HCT116 (cell line): ENCODE measurements at regions not wholly inside any gene's neighbourhood (a gene's known extent, or its start where the extent isn't known, plus 50 kb on each side); places are given as distances from the start of the nearest gene placed in this dataset.
A peak's percentile ranks its signal among the peaks of the same experiment; 100 is the strongest.

Experiments
- ATAC-seq: fragments of 200-7000 bp; cut with Tn5 transposase; 2 replicates; pipeline ENCODE4 v1.9.1; 2020; ENCODE audit warnings: mild to moderate bottlenecking, moderate library complexity
- BruUV-seq: library from RNA; stranded (reverse); fragments of 400-500 nt; replicated peaks from 2 replicates; lab custom pipeline; 2021; lab: Mats Ljungman, UMichigan
- CTCF ChIA-PET: fragments of 300-600 bp; sonication (Branson Sonifier 250); formaldehyde crosslinking; loops from one replicate; lab custom pipeline; 2021; ENCODE audit warnings: antibody characterized with exemption; lab: Charles Lee
- POLR2A ChIA-PET: fragments of 300-600, 350-600 bp; sonication (Branson Sonifier 250); formaldehyde crosslinking; loops from one replicate; lab custom pipeline; 2021; ENCODE audit warnings: antibody characterized with exemption; lab: Charles Lee
- RAD21 ChIA-PET, 2 experiments: fragments of 300-600 bp; sonication (Branson Sonifier 250); formaldehyde crosslinking; loops; one replicate each; lab custom pipeline; 2023; ENCODE audit warnings: low total read pairs in 2 of 2; ENCODE audit not compliant: uncharacterized antibody in 2 of 2, unreplicated experiment in 2 of 2, low non-redundant PET in 1 of 2; lab: Charles Lee
- DNase-seq: peaks from one replicate; pipeline ENCODE4 v3.0.0-alpha.2; 2010; ENCODE audit warnings: low read depth, low spot score
- H2AFZ ChIP-seq: fragments of 200-600 bp; shearing (Covaris generic), sonication (generic); 2 replicates; pipeline ENCODE4 v1.6.1; 2017; ENCODE audit warnings: low read depth, mixed run types, mixed read lengths, antibody characterized with exemption, low read length; ENCODE audit not compliant: poor library complexity, severe bottlenecking
- H3K27ac ChIP-seq: 2 replicates; pipeline ENCODE4 v1.5.1; 2012; ENCODE audit warnings: low read depth, low read length
- H3K27me3 ChIP-seq: fragments of 200-600 bp; sonication (generic); 2 replicates; pipeline ENCODE4 v1.6.1; 2016; ENCODE audit warnings: mixed run types, low read length, mixed read lengths; ENCODE audit not compliant: insufficient read depth
- H3K36me3 ChIP-seq, 2 experiments: fragments of 200-500 bp in 1 of 2; fragments of 200-600 bp in 1 of 2; sonication (Bioruptor generic) in 1 of 2; sonication (generic) in 1 of 2; 2 replicates each; pipeline versions ENCODE4 v1.5.1 to v1.6.1; 2014 to 2016; ENCODE audit warnings: low read length in 2 of 2, inconsistent platforms in 1 of 2, mixed read lengths in 1 of 2, mixed run types in 1 of 2; ENCODE audit not compliant: insufficient read depth in 2 of 2, control insufficient read depth in 1 of 2
- H3K4me1 ChIP-seq, 2 experiments: fragments of 200-600 bp in 1 of 2; sonication (generic) in 1 of 2; 2 replicates each; pipeline versions ENCODE4 v1.5.1 to v1.6.1; 2012 to 2017; ENCODE audit warnings: low read length in 2 of 2, inconsistent platforms in 1 of 2, mild to moderate bottlenecking in 1 of 2, mixed read lengths in 1 of 2, mixed run types in 1 of 2, moderate library complexity in 1 of 2; ENCODE audit not compliant: insufficient read depth in 2 of 2, control insufficient read depth in 1 of 2
- H3K4me2 ChIP-seq: fragments of 200-600 bp; sonication (generic); 2 replicates; pipeline ENCODE4 v1.6.1; 2017; ENCODE audit warnings: mixed run types, low read length, mixed read lengths
- H3K4me3 ChIP-seq, 2 experiments: fragments of 200-600 bp in 1 of 2; sonication (generic) in 1 of 2; replicated peaks in 1 of 2; 2 replicates each; pipeline ENCODE4 v1.5.1; 2011 to 2016; ENCODE audit warnings: low read length in 2 of 2, control low read depth in 1 of 2, low read depth in 1 of 2, mild to moderate bottlenecking in 1 of 2, mixed read lengths in 1 of 2, mixed run types in 1 of 2
- H3K79me2 ChIP-seq: fragments of 200-600 bp; sonication (generic); 2 replicates; pipeline ENCODE4 v1.6.1; 2017; ENCODE audit warnings: mild to moderate bottlenecking, mixed run types, low read length, moderate library complexity, mixed read lengths; ENCODE audit not compliant: insufficient read depth
- H3K9ac ChIP-seq: fragments of 200-600 bp; sonication (generic); 2 replicates; pipeline ENCODE4 v1.6.1; 2016; ENCODE audit warnings: low read length, mixed read lengths
- H3K9me2 ChIP-seq: fragments of 200-600 bp; sonication (generic), shearing (Covaris generic); 2 replicates; pipeline ENCODE4 v1.6.1; 2017; ENCODE audit warnings: mixed run types, mild to moderate bottlenecking, moderate library complexity; ENCODE audit not compliant: insufficient read depth
- H3K9me3 ChIP-seq, 2 experiments: fragments of 200-500 bp in 1 of 2; fragments of 200-600 bp in 1 of 2; sonication (Bioruptor generic) in 1 of 2; sonication (generic) in 1 of 2; 2 replicates each; pipeline ENCODE4 v1.6.1; 2014 to 2017; ENCODE audit warnings: low read length in 2 of 2, mixed read lengths in 2 of 2, inconsistent platforms in 1 of 2, low read depth in 1 of 2, mild to moderate bottlenecking in 1 of 2, mixed run types in 1 of 2, moderate library complexity in 1 of 2; ENCODE audit not compliant: control insufficient read depth in 1 of 2, insufficient read depth in 1 of 2
- H4K20me1 ChIP-seq: fragments of 200-600 bp; sonication (generic), shearing (Covaris generic); 2 replicates; pipeline ENCODE4 v1.6.1; 2017; ENCODE audit warnings: mixed run types, mild to moderate bottlenecking, moderate library complexity; ENCODE audit not compliant: insufficient read depth
- CBX3 ChIP-seq: IDR thresholded peaks from 2 replicates; pipeline ENCODE4 v1.6.1; 2012; ENCODE audit warnings: low read depth
- CEBPB ChIP-seq: IDR thresholded peaks from 2 replicates; pipeline ENCODE4 v1.6.1; 2012; ENCODE audit warnings: low read depth
- EGR1 ChIP-seq: IDR thresholded peaks from 2 replicates; pipeline ENCODE4 v1.6.1; 2012; ENCODE audit warnings: low read depth
- FOSL1 ChIP-seq: IDR thresholded peaks from 2 replicates; pipeline ENCODE4 v1.6.1; 2012; ENCODE audit warnings: low read depth
- JUND ChIP-seq: IDR thresholded peaks from 2 replicates; pipeline ENCODE4 v1.6.1; 2012
- POLR2A ChIP-seq: IDR thresholded peaks from 2 replicates; pipeline ENCODE4 v1.7.0; 2011; ENCODE audit warnings: borderline replicate concordance; ENCODE audit not compliant: insufficient read depth, insufficient read length; ENCODE audit errors: extremely low read depth
- SP1 ChIP-seq: IDR thresholded peaks from 2 replicates; pipeline ENCODE4 v1.6.1; 2012; ENCODE audit warnings: low read depth
- SRF ChIP-seq: IDR thresholded peaks from 2 replicates; pipeline ENCODE4 v1.6.1; 2012; ENCODE audit warnings: low read depth
- ZFX ChIP-seq: fragments of 450-650 bp; IDR thresholded peaks from 2 replicates; pipeline ENCODE4 v1.6.1; 2017
- ZNF274 ChIP-seq: fragments of 200-500 bp; sonication (Bioruptor generic); IDR thresholded peaks from 2 replicates; pipeline ENCODE4 v1.6.1; 2014; ENCODE audit warnings: mild to moderate bottlenecking, low read depth, low read length, inconsistent platforms
- intact Hi-C: fragments of 100-400 bp; cut with micrococcal nuclease; formaldehyde crosslinking; loops from 2 replicates; pipeline ENCODE4 v1.10.0; 2022
- TF ChIP-seq, protein P1 (sequence below): IDR thresholded peaks from 2 replicates; pipeline ENCODE4 v1.6.1; 2011; ENCODE audit warnings: mild to moderate bottlenecking, low read length, moderate library complexity; ENCODE audit not compliant: insufficient replicate concordance; ENCODE audit errors: extremely low read depth
- TF ChIP-seq, protein P2 (sequence below): IDR thresholded peaks from 2 replicates; pipeline ENCODE4 v1.6.1; 2012; ENCODE audit warnings: low read depth

DNA sequence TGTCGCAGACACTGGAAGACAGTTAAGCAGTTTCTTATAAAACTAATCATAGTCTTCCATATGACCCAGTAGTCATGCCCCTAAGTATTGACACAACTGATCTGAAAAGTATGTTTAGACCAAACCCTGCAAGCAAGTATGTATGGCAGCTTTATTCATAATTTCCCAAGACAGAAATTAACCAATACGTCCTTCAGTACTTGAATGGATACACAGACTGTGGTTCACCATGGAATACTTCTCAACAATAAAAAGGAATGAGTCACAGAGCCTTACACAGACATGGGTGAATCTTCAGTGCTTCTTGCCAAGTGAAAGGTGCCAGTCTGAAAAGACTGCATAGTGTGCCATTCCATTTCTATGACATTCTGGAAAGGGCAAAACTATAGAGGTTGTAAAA lies 50.2 kb upstream of the AKR1E2 start:
- BruUV-seq = no TSS peak
- POLR2A ChIA-PET = no interaction called here
- Histone ChIP-seq H3K4me2 (no peak overlapping the region), H3K4me3 (no peak overlapping the region), H3K36me3 (no peaks in the 10 kb centered on the region), H3K9me3 (no peaks in the 10 kb centered on the region), H3K27me3 (no peaks in the 10 kb centered on the region), H2AFZ (no peak overlapping the region), H3K27ac (no peak overlapping the region), H3K9me2 (no peaks in the 10 kb centered on the region), H3K79me2 (no peaks in the 10 kb centered on the region), H3K9ac (no peak overlapping the region), H4K20me1 (no peaks in the 10 kb centered on the region), H3K4me1 (peaks cover 11 to 26% of the 10 kb centered on the region in 2 experiments)
- CTCF ChIA-PET = no interaction called here
- RAD21 ChIA-PET = no interaction called here
- ATAC-seq = peak; percentile 50; the same call in 1 of the 2 replicates
- TF ChIP-seq ZFX (no peak), POLR2A (no peak), CBX3 (no peak), JUND (peak; percentile 25; the same call in 1 of the 2 replicates), EGR1 (no peak), SRF (no peak), FOSL1 (peak; percentile 24; the same call in 1 of the 2 replicates), SP1 (peak; percentile 11; the same call in 1 of the 2 replicates), CEBPB (no peak; the same call in 1 of the 2 replicates), ZNF274 (no peak)
- TF ChIP-seq, protein P1, sequence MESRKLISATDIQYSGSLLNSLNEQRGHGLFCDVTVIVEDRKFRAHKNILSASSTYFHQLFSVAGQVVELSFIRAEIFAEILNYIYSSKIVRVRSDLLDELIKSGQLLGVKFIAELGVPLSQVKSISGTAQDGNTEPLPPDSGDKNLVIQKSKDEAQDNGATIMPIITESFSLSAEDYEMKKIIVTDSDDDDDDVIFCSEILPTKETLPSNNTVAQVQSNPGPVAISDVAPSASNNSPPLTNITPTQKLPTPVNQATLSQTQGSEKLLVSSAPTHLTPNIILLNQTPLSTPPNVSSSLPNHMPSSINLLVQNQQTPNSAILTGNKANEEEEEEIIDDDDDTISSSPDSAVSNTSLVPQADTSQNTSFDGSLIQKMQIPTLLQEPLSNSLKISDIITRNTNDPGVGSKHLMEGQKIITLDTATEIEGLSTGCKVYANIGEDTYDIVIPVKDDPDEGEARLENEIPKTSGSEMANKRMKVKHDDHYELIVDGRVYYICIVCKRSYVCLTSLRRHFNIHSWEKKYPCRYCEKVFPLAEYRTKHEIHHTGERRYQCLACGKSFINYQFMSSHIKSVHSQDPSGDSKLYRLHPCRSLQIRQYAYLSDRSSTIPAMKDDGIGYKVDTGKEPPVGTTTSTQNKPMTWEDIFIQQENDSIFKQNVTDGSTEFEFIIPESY = no peak
- TF ChIP-seq, protein P2, sequence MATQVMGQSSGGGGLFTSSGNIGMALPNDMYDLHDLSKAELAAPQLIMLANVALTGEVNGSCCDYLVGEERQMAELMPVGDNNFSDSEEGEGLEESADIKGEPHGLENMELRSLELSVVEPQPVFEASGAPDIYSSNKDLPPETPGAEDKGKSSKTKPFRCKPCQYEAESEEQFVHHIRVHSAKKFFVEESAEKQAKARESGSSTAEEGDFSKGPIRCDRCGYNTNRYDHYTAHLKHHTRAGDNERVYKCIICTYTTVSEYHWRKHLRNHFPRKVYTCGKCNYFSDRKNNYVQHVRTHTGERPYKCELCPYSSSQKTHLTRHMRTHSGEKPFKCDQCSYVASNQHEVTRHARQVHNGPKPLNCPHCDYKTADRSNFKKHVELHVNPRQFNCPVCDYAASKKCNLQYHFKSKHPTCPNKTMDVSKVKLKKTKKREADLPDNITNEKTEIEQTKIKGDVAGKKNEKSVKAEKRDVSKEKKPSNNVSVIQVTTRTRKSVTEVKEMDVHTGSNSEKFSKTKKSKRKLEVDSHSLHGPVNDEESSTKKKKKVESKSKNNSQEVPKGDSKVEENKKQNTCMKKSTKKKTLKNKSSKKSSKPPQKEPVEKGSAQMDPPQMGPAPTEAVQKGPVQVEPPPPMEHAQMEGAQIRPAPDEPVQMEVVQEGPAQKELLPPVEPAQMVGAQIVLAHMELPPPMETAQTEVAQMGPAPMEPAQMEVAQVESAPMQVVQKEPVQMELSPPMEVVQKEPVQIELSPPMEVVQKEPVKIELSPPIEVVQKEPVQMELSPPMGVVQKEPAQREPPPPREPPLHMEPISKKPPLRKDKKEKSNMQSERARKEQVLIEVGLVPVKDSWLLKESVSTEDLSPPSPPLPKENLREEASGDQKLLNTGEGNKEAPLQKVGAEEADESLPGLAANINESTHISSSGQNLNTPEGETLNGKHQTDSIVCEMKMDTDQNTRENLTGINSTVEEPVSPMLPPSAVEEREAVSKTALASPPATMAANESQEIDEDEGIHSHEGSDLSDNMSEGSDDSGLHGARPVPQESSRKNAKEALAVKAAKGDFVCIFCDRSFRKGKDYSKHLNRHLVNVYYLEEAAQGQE = no peak
- intact Hi-C loops = no loop called here
- no peak for DNase-seq
